Stimulated activated CD8-positive, alpha-beta memory T cell treated with anti-CD3 and anti-CD28 coated beads, Interleukin-7, amount 100 ng/mL, for 4 hours (primary cell): ENCODE measurements at regions not wholly inside any gene's neighbourhood (a gene's known extent, or its start where the extent isn't known, plus 50 kb on each side); places are given as distances from the start of the nearest gene placed in this dataset.
"Not testable (repeated sequence)": the region's sequence is repeated elsewhere in the genome, so short reads cannot be mapped to it uniquely, and the experiment has no call there.

Source experiments
- DNase-seq, 2 donors: peaks; one replicate each; pipeline ENCODE4 v3.0.0-alpha.2; 2020; ENCODE audit warnings: low read depth in 2 of 2

DNA sequence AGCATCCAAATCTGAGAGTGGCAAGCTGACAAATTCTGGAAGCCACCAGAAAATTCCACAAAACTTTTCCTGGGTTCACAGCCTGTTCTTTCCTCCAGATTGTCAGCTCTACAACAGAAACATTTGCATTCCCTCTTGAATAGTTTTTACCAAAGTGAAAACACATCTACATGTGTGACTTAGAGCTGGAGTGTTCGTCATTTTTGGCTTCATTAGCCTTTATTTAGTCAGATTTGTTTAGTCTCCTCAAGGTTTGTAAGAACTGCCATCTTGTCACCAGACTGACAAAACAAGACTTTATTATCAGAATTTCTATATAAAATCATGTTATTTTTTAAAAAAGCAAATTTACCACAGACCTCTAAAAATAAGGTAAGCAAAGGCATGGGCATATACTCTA, 347.3 kb downstream of the TRIM36 start:
- no peak for DNase-seq

DNA sequence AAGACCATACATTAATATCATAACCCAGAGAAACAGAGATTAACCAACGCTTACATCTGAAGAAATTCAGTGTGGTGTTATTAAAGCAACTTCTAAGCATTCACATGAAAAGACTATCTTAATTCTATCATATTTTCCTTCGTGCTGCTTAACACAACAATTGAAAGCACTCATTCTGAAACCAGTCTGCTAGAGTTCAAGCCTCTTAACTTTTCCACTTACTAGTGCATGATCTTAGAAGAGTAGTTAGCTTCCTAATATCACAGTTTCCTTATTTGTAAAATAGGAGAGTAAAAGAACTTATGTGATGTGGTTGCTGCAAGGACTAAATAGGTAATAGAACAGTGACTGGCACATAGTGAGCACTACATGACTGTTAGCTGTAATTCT, 379.3 kb downstream of the TRIM36 start:
- DNase-seq: no peak

DNA sequence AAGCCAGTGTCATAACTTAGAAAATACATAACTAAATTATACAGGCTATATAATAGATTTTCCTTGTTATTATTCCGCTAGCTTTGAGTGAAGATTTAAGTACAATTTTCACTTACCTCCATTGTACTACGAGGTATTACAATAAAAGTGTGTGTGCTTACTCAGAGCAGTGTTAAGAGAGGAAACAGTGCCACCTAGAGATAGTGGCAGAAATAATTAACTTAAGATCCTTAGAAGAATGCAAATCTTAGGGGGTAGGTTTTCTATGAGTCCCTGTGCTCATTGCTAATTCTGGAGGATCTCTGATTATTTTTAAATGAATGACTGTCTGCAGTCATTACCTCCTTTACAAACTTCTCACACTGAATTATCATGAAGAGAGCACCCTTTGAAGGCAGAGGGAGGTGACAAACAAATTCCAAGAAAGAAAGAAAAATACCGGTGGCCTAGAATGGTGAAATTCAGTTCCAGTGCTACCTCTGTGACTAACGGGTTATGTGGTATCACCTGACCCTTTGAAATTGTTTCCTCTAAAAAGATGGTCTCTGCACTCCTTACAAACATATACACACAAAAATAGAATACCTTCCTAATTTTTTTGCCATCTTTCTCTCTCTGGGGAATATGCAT, 379.8 kb downstream of the TRIM36 start:
- DNase-seq: no peak

DNA sequence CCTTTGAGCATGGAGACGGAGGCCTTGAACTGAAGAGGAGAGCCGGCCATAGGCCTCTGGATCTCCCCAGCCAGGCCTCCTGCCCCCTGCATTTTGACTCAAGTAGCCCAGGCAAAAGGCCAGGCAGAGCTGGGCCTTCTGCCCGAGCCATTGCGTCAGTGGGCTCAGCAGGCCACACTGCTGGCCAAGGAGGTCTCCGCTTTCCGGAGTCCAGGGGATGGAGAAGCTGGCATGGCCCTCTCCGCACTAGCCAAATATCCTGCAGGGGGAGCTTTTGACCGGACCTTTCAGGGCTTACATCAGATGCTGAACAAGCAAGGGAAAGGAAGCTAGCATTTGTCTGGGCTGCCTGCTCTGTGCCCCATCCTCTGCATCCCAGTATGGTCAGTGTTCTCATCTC, 386.8 kb downstream of the TRIM36 start:
- no peak for DNase-seq

DNA sequence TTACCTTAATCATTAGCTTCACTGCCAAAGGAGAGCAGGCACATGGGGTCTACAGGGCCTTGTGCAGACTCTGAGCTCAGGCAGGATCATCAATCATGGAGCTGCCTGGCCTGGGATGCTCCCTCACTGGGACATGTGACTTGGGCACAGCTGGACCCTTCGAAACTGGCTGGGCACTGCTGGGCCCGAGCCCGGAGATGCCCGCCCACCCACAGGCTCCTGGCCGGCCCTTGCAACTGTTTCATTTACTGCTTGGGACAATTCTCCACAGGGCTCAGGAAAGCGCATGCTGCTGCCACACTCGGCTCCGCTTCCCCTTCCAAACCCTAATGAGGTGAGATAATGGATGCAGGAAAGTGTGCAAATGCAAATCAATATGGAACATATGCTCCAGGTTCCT, 387.5 kb downstream of the TRIM36 start:
- DNase-seq: no peak

DNA sequence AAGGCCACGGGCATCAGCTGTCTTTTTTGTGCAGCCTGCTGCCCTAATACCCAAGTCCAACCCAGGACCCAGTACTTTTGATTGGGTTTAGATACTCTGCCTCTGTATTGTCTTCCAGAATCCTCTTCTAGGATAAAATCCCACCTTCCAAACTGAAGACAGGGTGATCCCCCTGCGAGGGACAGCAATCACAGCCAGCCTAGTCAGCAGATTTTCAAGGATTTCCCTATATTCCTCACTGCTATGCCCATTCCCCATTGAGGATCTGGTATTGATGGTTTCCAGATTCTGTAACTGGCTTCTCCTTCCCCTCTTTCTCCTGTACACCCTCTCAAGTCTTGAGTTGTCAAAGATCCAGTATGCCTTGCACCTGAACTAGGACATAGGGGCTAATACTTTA, 389.4 kb downstream of the TRIM36 start:
- DNase-seq: no peak

DNA sequence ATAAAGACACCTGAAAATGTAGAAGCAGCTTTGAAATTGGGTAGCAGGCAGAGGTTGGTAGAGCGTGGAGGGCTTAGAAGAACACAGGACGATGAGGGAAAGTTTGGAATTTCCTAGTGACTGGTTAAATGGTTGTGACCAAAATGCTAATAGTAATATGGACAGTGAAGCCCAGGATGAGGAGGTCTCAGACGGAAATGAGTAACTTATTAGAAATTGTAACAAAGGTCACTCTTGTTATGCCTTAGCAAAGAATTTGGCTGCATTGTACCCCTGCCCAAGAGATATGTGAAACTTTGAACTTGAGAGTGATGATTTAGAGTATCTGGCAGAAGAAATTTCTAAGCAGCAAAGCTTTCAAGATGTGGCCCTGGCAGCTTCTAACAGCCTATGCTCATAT, 382.5 kb downstream of the KCNN2 start:
- DNase-seq: no peak

DNA sequence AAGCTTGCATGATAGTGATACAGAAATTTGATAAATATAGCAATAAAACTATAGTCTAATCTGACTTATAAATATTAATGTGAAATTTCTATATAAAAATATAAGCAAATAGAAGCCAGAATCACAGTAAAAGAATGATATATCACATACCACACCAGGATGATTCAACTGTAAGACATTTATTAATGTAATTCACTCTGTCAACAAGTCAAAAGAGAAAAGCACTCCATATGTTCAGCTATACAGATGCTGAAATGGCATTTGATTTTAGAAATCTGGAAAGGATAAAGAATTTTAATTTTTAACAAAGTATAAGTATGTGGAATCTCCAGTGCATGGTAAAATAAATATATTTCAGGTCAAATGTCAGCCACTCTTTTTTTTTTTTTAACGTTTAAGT, 372.4 kb downstream of the KCNN2 start:
- DNase-seq: no peak

DNA sequence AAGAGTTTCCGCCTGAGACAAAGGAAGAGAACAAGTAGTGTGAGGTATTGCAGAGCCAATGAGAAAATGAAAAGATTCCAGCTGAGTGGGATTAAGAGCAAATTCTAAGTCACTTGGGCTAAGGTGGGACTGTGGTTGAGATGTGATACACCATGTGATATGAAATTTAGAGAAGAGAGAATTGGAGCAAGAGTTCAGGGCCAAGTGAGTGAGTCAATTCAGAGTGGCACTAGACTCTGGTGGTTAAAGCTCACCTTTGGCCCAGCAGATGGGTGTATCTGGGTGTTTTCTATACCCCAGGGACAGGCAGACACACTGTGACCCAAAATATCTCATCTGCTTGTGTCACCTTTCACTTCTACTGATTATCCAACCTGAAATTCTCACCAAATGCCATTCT, 368.1 kb downstream of the KCNN2 start:
- DNase-seq: no peak

DNA sequence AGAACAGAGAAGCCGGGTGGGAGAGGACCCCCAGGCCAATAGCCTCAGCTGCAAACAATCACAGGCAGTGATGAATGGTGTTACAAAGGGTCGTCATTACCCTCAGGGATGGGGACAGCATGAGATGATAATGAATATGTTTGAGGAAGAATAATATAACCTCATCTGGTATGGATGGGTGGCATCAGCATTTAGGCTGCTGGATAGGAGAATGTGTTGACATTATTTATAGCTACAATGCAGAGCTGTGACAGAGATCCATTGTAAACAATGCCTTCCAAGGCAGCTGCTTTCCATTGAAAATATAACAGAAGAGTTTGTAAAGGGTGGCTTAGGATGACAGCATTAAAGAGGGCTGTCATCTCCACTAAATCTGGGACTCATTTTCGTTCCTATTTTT, 365.5 kb downstream of the KCNN2 start:
- DNase-seq: no peak

DNA sequence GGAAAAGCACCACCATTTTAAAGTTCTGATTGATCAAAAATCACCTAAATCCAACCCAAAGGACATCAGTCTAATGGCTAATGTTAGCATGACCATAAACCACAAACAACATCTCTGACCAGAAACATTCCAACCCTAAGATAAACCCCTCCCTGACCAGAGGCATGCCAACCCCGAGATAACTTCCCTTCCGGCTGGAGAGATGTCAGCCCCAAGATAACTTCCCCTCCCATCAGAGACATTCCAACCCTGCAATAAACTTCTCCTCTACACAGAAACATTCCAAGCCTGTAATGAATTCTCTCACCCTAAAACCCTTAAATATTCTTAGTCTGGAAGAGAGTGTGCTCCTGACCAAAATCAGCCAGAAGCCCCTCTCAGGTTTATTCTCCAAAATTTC, 364.3 kb downstream of the KCNN2 start:
- DNase-seq: no peak

DNA sequence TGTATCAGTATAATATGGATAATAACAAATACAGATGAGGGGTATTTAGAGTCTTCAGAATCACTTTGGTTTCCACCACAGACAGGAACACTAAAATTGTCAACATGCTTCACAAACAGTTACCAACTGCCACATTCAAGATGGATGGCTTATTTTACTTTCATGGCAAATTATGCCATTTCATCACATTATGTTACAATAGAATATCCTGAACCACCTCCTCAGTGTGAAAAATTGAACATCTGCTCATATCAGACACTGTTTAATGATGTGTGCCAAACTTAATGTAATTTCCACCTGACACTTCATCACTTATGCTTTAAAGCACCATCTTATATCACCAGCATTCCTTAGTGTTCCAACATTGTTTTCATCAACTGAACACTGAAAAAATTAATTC, 357.4 kb downstream of the KCNN2 start:
- no peak for DNase-seq

DNA sequence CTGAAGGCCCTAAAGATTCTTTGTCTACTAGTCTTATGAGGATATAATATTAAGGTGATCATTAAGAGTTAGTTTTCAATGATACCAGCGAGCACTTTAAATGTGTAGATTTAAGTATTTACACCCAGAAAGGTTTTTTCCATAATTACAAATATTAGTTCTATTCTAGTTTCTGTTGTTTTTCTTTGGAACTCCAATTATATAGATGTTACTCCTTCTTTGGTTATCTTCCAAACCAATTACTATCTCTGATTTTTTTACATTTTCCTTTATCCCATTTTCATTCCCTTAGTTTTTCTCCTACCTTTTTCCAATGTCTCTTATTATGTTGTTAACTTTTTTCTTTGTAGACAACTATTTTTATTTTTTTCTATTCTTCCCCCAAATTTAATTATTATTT, 355.1 kb downstream of the KCNN2 start:
- no peak for DNase-seq

DNA sequence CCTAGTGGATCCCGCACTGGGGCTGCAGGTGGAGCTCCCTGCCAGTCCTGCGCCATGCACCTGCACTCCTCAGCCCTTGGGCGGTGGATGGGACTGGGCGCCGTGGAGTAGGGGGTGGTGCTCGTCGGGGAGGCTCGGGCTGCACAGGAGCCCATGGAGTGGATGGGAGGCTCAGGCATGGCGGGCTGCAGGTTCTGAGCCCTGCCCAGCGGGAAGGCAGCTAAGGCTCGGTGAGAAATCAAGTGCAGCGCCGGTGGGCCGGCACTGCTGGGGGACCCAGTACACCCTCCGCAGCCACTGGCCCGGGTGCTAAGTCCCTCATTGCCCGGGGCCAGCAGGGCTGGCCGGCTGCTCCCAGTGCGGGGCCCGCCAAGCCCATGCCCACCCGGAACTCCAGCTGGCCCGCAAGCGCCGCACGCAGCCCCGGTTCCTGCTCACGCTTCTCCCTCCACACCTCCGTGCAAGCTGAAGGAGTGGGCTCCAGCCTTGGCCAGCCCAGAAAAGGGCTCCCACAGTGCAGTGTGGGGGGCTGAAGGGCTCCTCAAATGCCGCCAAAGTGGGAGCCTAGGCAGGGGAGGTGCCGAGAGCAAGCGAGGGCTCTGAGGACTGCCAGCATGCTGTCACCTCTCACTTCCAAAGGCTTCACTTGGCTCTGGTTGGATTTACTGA, 342.5 kb downstream of the KCNN2 start:
- DNase-seq: not testable (repeated sequence)

DNA sequence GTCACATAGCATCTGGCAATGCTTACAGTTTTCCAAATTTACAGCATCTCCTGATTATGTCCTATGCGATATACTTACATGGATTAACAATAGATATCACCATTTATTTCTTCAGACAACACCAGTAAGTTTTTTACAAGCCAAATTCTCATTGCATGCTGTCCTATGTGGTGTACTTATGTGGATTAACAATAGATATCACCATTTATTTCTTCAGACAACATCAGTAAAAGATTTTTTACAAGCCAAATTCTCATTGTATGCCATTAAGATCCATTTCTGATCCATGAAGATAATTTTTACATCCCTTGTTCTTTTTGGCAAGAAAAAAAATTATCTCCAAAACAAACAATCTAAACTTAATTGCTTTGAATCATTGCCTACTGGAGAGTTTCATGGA, 340.9 kb downstream of the KCNN2 start:
- no peak for DNase-seq

DNA sequence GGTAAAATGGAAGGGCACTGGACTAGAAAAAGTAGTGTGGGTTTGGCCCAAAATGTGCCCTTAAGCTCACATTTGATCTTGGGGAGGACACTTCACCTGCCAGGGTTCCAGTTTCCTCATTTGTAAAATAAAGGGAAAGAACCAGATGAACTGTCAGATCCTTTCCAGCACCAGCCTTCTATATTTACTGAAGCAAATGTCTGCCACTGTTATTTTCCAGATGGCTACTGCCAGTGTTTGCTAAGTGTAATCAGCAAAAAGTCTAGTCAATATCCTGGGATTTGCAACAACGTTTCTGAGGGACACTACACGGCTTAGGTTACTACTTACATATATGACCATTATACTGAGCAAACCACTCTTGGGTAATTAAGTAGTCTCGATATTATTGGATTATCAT, 340.3 kb downstream of the KCNN2 start:
- DNase-seq: no peak

DNA sequence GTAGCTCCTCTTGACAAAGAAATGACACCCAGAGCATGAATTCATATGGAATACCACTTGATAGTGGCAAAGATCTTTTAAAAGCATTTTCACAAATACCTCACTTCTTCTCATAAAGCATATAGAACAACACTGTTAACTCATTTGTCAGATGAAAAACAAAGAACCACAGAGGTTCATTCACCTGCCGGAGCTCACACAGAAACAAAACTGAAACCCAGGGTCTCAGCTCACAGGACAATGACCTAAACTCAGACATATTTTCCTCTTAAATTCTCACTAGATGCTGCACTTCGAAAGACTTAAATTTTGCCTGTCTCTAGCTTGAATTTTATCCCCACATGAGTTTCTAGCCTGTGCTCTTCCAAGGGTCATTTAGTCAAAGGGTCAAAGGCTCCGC, 339.0 kb downstream of the KCNN2 start:
- no peak for DNase-seq

DNA sequence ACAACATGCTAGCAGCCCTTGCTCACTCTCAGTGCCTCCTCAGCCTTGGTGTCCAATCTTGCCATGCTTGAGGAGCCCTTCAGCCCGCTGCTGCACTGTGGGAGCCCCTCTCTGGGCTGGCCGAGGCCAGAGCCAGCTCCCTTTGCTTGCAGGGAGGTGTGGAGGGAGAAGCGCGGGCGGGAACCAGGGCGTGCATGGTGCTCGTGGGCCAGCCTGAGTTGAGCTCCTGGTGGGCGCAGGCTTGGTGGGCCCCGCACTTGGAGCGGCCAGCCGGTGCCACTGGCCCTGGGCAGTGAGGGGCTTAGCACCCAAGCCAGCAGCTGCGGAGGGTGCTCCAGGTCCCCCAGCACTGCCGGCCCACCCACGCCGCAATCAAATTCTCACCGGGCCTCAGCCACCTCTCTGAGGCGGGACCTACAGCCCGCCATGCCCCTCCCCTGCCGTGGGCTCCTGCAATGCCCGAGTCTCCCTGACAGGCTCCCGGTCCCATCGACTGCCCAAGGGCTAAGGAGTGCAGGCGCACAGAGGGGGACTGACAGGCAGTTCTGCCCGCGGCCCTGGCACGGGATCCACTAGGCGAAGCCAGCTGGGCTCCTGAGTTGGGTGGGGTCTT, 333.5 kb downstream of the KCNN2 start:
- no peak for DNase-seq

DNA sequence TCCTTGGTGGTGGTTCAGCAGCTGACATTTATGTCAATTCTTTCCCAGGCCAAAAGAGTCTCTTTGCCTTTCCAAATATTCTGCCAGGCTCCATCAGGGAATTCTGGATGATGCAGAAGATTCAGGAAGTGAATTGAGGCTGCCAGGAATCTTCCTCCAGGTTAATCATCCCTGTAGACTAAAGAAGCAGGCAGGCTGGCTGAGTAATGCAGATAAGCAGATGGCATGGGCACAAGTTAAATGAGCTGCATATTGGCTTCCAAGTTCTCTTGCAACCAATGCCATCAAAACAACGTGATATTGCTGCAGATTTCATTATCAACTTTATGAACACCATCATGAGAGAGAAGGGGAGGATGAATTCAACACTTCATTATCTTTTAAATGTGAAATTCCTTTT, 324.5 kb downstream of the KCNN2 start:
- DNase-seq: no peak

DNA sequence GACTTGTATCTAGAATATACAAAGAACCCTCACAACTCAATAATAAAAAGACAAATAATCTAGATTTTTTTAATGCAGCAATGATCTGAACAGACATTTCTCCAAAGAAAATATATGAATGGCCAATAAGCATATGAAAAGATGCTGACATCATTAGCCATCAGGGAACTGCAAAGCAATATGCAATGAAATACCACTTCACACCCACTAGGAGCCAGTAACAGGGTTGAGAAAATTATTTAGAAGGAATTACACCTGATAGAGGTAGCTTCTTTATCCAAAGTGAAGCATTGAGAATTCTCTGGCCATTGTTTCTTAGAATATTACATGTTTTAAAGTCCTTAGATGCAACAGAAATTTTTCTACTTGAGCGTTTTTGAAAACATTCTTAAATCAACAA, 316.9 kb downstream of the KCNN2 start:
- DNase-seq: no peak

DNA sequence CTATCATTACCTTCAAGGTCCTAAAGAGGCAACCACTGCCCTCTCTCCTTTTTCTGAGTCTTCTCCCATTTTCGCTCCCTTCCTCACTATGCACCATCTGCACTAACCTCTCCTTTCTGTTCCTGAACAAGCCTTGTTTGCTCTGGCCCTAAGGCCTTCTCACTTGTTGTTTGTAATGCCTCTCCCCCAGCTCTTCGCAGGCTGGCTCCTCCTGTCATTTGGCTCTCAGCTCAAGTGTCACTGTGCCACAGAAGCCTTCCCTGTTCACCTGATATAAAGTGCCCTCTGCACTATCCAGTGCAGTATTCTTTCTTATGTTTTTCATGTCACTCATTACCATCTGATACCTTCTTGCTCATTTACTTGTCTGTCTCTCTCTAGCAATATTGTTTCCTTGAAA, 303.7 kb downstream of the KCNN2 start:
- no peak for DNase-seq

DNA sequence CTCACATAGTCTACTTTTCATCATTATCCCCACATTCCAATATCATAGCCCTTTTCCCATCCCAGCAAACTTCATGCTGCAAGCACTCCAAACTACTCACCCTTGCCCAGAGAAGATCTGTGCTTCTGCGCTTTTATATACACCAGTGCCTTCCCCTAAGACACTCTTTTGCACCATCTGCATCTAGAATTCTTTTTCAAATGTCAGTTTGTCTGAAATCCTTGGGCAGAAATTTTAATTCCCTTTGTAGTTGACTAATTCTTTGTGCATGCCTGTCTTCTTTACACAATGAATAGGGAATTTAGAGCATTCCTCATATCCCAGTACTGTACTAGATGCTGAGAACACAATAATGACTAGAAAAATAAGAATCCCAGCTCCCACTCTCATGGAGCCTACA, 298.9 kb downstream of the KCNN2 start:
- no peak for DNase-seq

DNA sequence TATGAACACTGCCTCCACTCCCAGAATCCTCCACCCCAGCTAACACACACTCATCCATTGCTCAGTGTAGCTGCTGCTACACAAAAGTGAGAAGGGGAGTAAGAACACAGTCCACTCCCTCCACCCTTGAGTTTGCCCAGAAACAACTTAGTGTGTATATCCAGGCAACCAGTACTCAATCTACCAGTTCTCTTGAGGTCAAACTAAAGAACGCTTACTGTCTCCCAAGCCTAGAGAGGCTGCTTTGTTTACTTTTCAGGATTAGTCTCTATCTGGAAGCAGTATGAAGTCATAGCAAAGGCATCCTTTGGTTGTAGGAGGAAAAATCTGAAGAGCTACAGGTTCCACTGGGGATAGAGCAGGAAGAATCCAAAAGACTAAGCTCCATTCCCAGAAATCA, 296.3 kb downstream of the KCNN2 start:
- no peak for DNase-seq
